Aorta (tissue), 5 donors: ENCODE measurements at regions not wholly inside any gene's neighbourhood (a gene's known extent, or its start where the extent isn't known, plus 50 kb on each side); places are given as distances from the start of the nearest gene placed in this dataset.

Experiments used
- ATAC-seq: fragments of 200-7000 bp; cut with Tn5 transposase; one replicate; pipeline ENCODE4 v1.9.1; 2022; ENCODE audit warnings: moderate library complexity; ENCODE audit not compliant: low FRiP score
- DNase-seq, 2 donors: peaks; one replicate each; pipeline ENCODE4 v3.0.0-alpha.2; 2020
- H3K27ac ChIP-seq, 2 donors: one replicate each; pipeline ENCODE4 v1.5.1; 2013; ENCODE audit warnings: low read length in 2 of 2, mild to moderate bottlenecking in 2 of 2, moderate library complexity in 2 of 2, control low read depth in 1 of 2, inconsistent platforms in 1 of 2, low read depth in 1 of 2
- H3K27me3 ChIP-seq, 2 donors: one replicate each; pipeline ENCODE4 v1.6.1; 2013; ENCODE audit warnings: control low read depth in 1 of 2, low read length in 1 of 2, mild to moderate bottlenecking in 1 of 2, moderate library complexity in 1 of 2; ENCODE audit not compliant: insufficient read depth in 2 of 2, control insufficient read depth in 1 of 2
- H3K36me3 ChIP-seq, 2 donors: one replicate each; pipeline ENCODE4 v1.6.1; 2013; ENCODE audit warnings: control low read depth in 1 of 2, low read length in 1 of 2, mild to moderate bottlenecking in 1 of 2; ENCODE audit not compliant: insufficient read depth in 2 of 2, control insufficient read depth in 1 of 2
- H3K4me1 ChIP-seq, 2 donors: one replicate each; pipeline ENCODE4 v1.6.1; 2013; ENCODE audit warnings: low read length in 2 of 2, control low read depth in 1 of 2, mild to moderate bottlenecking in 1 of 2, moderate library complexity in 1 of 2; ENCODE audit not compliant: insufficient read depth in 2 of 2, control insufficient read depth in 1 of 2
- H3K4me3 ChIP-seq, 2 donors: one replicate each; pipeline ENCODE4 v1.5.1; 2013; ENCODE audit warnings: low read length in 2 of 2, control low read depth in 1 of 2, mild to moderate bottlenecking in 1 of 2
- H3K9me3 ChIP-seq: one replicate; pipeline ENCODE4 v1.6.1; 2013; ENCODE audit warnings: mild to moderate bottlenecking, low read length; ENCODE audit not compliant: control insufficient read depth
- WGBS, 2 donors: extraction: QIAGEN DNeasy Blood & Tissue Kit; methylation state at CpG; one replicate each; pipeline ENCODE4 v1.1.7; 2013; 5-methylcytosine and 5-hydroxymethylcytosine counted together
- intact Hi-C, 2 donors: fragments of 100-400 bp; cut with DNase I; formaldehyde crosslinking; loops; one replicate each; pipeline versions ENCODE4 v1.14.2 to v1.15.0; 2022
- donor health status: healthy with polysubstance abuse.
- donor health status: Bipolar disorder and iron deficiency.
- donor health status: DM: no; HTN: no; CAD: no.
- donor health status: DM: no; HTN: no; CAD: no.
- donor health status: DM: yes; HTN: yes; CAD: no.

- Histone ChIP-seq H3K9me3 (no peaks in the 10 kb centered on the region), H3K4me3 (no peak overlapping the region), H3K36me3 (no peaks in the 10 kb centered on the region), H3K27me3 (no peaks in the 10 kb centered on the region), H3K4me1 (peaks cover 2 to 3% of the 10 kb centered on the region in 2 donors), H3K27ac (no peak overlapping the region)
- WGBS, 2 donors: 96 to 98% methylated on average over 1 of the region's 1 CpG
- DNase-seq: no peak
- intact Hi-C loops: no loop called here
- ATAC-seq: no peak
These were observed 112.8 kb upstream of the NUDT6 start for GRCh38 chr4:123035239-123035638.

- Histone ChIP-seq H3K9me3 (no peaks in the 10 kb centered on the region), H3K36me3 (no peaks in the 10 kb centered on the region), H3K27ac (no peak overlapping the region), H3K4me3 (no peak overlapping the region), H3K27me3 (no peaks in the 10 kb centered on the region), H3K4me1 (peaks cover 2 to 3% of the 10 kb centered on the region in 2 donors)
- 4 to 6% methylated on average over 1 of the region's 1 CpG for WGBS, 2 donors
- DNase-seq (no peak), ATAC-seq (no peak)
- intact Hi-C loops: no loop called here
These were observed 115.4 kb upstream of the NUDT6 start for GRCh38 chr4:123037804-123038203.

- intact Hi-C loops: no loop called here
- ATAC-seq (no peak), DNase-seq (no peak)
- no peak overlapping the region for H3K27ac ChIP-seq
- no peaks in the 10 kb centered on the region for H3K9me3 ChIP-seq
- no peaks in the 10 kb centered on the region for H3K36me3 ChIP-seq
- H3K4me3 ChIP-seq: no peak overlapping the region
- peaks cover 2 to 3% of the 10 kb centered on the region in 2 donors for H3K4me1 ChIP-seq
- no peaks in the 10 kb centered on the region for H3K27me3 ChIP-seq
These were observed 119.7 kb upstream of the NUDT6 start for GRCh38 chr4:123042095-123042494.

GRCh38 chr4:123043013-123043412, 120.6 kb upstream of the NUDT6 start:
- Histone ChIP-seq H3K27me3 (no peaks in the 10 kb centered on the region), H3K27ac (no peak overlapping the region), H3K4me1 (peaks cover 0 to 2% of the 10 kb centered on the region in 2 donors), H3K4me3 (no peak overlapping the region), H3K9me3 (no peaks in the 10 kb centered on the region), H3K36me3 (no peaks in the 10 kb centered on the region)
- no peak for ATAC-seq
- intact Hi-C loops: no loop called here
- no peak for DNase-seq

GRCh38 chr4:123043793-123044425, 121.5 kb upstream of the NUDT6 start:
- Histone ChIP-seq H3K4me1 (no peaks in the 10 kb centered on the region), H3K4me3 (no peak overlapping the region), H3K9me3 (no peaks in the 10 kb centered on the region), H3K36me3 (no peaks in the 10 kb centered on the region), H3K27ac (no peak overlapping the region), H3K27me3 (no peaks in the 10 kb centered on the region)
- DNase-seq: no peak
- intact Hi-C loops: no loop called here
- no peak for ATAC-seq
- WGBS, 2 donors: 40 to 43% methylated on average over 2 of the region's 2 CpGs

GRCh38 chr4:123046096-123046495, 123.7 kb upstream of the NUDT6 start:
- no peak for DNase-seq
- Histone ChIP-seq H3K4me1 (no peaks in the 10 kb centered on the region), H3K4me3 (no peak overlapping the region), H3K27me3 (no peaks in the 10 kb centered on the region), H3K36me3 (no peaks in the 10 kb centered on the region), H3K9me3 (no peaks in the 10 kb centered on the region), H3K27ac (no peak overlapping the region)
- intact Hi-C loops: no loop called here
- ATAC-seq: no peak
- WGBS, 2 donors: 95 to 96% methylated on average over 3 of the region's 3 CpGs

GRCh38 chr4:123050018-123050417, 127.6 kb upstream of the NUDT6 start:
- Histone ChIP-seq H3K27ac (no peak overlapping the region), H3K36me3 (peaks cover 0 to 3% of the 10 kb centered on the region in 2 donors), H3K27me3 (no peaks in the 10 kb centered on the region), H3K9me3 (peaks cover 2% of the 10 kb centered on the region), H3K4me3 (no peak overlapping the region), H3K4me1 (no peaks in the 10 kb centered on the region)
- DNase-seq (no peak), ATAC-seq (no peak)
- WGBS, 2 donors: 98 to 99% methylated on average over 2 of the region's 2 CpGs
- intact Hi-C loops: no loop called here

GRCh38 chr4:123052007-123052406, 129.6 kb upstream of the NUDT6 start:
- Histone ChIP-seq H3K27ac (no peak overlapping the region), H3K4me1 (no peaks in the 10 kb centered on the region), H3K4me3 (no peak overlapping the region), H3K36me3 (peaks cover 0 to 5% of the 10 kb centered on the region in 2 donors), H3K27me3 (no peaks in the 10 kb centered on the region), H3K9me3 (peaks cover 2% of the 10 kb centered on the region)
- no peak for DNase-seq
- ATAC-seq: no peak
- 98% methylated on average over 3 of the region's 3 CpGs for WGBS, 2 donors
- intact Hi-C loops: no loop called here

GRCh38 chr4:123055943-123056342, 133.5 kb upstream of the NUDT6 start:
- Histone ChIP-seq H3K27me3 (no peaks in the 10 kb centered on the region), H3K9me3 (peaks cover 2% of the 10 kb centered on the region), H3K36me3 (peaks cover 0 to 5% of the 10 kb centered on the region in 2 donors), H3K27ac (no peak overlapping the region), H3K4me1 (no peaks in the 10 kb centered on the region), H3K4me3 (no peak overlapping the region)
- DNase-seq: no peak
- ATAC-seq: no peak
- intact Hi-C loops: no loop called here
